ENCODE measurements at regions not wholly inside any gene's neighbourhood (a gene's known extent, or its start where the extent isn't known, plus 50 kb on each side); places are given as distances from the start of the nearest gene placed in this dataset.

- DNase-seq (ENCODE audit: low spot score) = no peak
Measured at GRCh38 chr20:61056116-61056515, 195.9 kb upstream of the CDH4 start.

GRCh38 chr20:61056627-61057442 lies 195.2 kb upstream of the CDH4 start:
- DNase-seq (ENCODE audit: low spot score) (no peak), ATAC-seq (ENCODE audit: low FRiP score) (no peak)
- no peak for TF ChIP-seq CTCF (IDR thresholded peaks at IDR 0.05)

More at GRCh38 chr20:61056116-61056515, 195.9 kb upstream of the CDH4 start:
- ATAC-seq (ENCODE audit: low FRiP score) = no peak
- TF ChIP-seq CTCF (IDR thresholded peaks at IDR 0.05) = no peak

GRCh38 chr20:61057443-61058121 lies 194.5 kb upstream of the CDH4 start:
- DNase-seq (ENCODE audit: low spot score) (no peak), ATAC-seq (ENCODE audit: low FRiP score) (no peak)
- no peak for TF ChIP-seq CTCF (IDR thresholded peaks at IDR 0.05)

- ATAC-seq (ENCODE audit: low FRiP score) (no peak), DNase-seq (ENCODE audit: low spot score) (no peak)
- TF ChIP-seq CTCF (IDR thresholded peaks at IDR 0.05) = no peak
Measured at GRCh38 chr20:61061981-61062380, 190.1 kb upstream of the CDH4 start.

GRCh38 chr20:61065853-61066252 lies 186.2 kb upstream of the CDH4 start:
- no peak for TF ChIP-seq CTCF (IDR thresholded peaks at IDR 0.05)
- no peak for DNase-seq (ENCODE audit: low spot score)
- ATAC-seq (ENCODE audit: low FRiP score) = no peak

- no peak for ATAC-seq (ENCODE audit: low FRiP score)
- DNase-seq (ENCODE audit: low spot score) = no peak
- TF ChIP-seq CTCF (IDR thresholded peaks at IDR 0.05) = no peak
Measured at GRCh38 chr20:61066526-61066925, 185.5 kb upstream of the CDH4 start.

GRCh38 chr20:61067221-61067620 lies 184.8 kb upstream of the CDH4 start:
- ATAC-seq (ENCODE audit: low FRiP score) = no peak
- DNase-seq (ENCODE audit: low spot score) = no peak
- no peak for TF ChIP-seq CTCF (IDR thresholded peaks at IDR 0.05)
